Stimulated activated CD8-positive, alpha-beta memory T cell treated with anti-CD3 and anti-CD28 coated beads, Interleukin-12 subunit alpha, Interleukin-12 subunit beta, amount 100 ng/mL, for 24 hours (primary cell): ENCODE measurements at regions not wholly inside any gene's neighbourhood (a gene's known extent, or its start where the extent isn't known, plus 50 kb on each side); places are given as distances from the start of the nearest gene placed in this dataset.
"Not testable (repeated sequence)": the region's sequence is repeated elsewhere in the genome, so short reads cannot be mapped to it uniquely, and the experiment has no call there.

ENCODE experiments used
- DNase-seq: peaks from one replicate; pipeline ENCODE4 v3.0.0-alpha.2; 2020; ENCODE audit errors: extremely low read depth

GRCh38 chr9:2277644-2278043, 262.5 kb downstream of the SMARCA2 start:
- DNase-seq: not testable (repeated sequence)

- not testable (repeated sequence) for DNase-seq
Measured at GRCh38 chr9:2279138-2279537, 264.0 kb downstream of the SMARCA2 start.

GRCh38 chr9:2281031-2281802, 266.1 kb downstream of the SMARCA2 start:
- no peak for DNase-seq

DNA sequence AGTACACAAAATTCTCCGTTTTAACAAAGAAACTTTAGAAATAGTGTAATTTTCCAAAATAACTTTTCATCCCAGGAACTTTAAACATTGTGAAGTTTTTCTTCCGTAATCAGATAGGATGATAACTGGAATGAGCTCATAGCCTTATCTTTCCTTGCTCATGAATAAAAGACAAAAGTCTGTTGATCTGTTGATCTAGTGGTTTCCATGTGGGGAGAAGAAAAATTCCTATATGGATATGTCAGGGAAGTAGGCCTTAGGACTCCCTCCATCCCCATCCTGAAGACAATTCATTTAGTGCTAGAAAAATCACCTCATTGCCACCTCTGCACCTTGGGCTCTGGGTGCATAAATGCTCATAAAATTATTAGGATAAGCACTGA, 266.6 kb downstream of the SMARCA2 start:
- DNase-seq: no peak

DNA sequence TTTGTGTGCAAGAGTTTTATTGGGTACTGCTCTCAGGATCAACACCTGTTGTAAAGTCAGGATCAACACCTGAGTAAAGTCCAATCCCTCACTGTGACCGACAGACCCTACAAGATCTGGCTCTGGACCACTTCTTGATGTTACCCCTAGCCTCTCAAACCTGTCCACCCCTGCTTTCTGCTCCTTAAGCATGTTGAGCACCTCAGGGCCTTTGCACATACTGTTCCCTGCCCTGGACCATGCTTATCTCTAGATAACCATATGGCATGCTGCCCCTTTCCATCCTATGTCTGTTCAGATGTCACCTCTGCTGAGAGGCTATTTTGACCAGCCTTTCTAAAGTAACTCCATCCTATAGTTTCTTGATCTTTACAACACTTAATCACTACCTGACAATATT, 269.6 kb downstream of the SMARCA2 start:
- DNase-seq: no peak

DNA sequence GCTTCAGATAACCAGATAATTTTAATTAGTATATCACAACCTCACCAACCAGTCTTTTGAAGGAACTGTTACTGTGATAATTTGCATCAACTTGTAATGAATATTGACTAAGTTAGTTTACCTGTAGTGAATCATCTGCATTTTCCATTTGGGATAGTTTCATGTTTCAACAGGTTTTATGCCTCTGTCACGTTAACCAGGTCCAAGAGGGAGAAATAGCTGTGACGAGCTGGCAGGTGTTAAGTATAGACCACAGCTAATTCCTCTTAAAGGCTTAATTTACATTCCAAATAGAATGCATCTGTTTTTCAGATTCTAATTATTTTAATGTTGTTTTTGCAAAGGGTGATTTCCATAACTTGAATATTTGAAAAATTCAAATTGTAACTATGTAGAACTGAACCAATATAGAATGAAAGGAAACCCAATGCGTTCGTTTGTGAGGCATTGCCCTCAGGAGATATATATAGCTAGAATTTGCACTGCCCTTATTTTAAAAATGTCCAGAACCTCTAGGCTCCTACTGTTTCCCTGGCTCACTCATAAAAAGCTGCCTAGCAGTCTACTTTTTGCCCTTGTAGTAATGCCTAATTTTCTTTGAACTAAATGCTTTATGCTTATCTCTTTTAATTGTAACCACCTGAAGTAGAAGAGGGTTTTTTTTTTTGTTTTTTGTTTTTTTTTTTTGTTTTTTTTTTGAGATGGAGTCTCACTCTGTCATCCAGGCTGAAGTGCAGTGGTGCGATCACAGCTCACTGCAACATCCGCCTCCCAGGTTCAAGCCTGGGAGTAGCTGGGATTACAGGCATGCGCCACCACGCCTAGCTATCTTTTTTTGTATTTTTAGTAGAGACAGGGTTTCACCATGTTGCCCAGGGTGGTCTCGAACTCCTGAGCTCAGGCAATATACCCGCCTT, 270.5 kb downstream of the SMARCA2 start:
- DNase-seq: no peak

GRCh38 chr9:2286333-2286705, 271.2 kb downstream of the SMARCA2 start:
- no peak for DNase-seq

DNA sequence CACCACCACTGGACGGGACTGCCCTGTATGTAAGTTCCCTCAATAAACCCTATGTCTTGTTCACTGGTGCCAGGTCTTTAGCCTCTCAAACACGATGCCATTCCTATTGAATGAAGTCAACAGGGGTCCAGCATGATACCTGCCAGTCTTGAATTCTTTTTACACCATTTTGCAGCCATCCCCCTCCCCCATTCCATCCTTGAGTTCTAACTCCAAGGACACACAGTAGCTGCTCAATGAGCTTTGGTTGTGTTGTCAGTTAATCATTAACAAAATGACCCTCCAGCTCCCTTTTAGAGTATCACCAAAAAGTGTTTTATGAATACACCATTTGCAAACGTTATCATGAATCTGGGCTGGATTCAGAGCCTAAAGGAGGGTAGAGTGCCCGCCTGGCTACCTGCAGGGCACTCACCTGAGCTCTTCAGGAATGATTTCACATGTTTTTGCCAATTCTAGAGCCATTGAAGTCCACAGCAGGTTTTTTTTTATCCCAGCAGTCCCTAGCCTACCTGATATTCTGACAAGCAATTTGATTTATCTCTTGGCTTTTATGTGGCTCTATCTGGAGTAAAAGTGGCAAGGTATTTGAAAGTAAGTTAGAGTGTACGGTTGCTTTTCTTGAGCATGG, 271.8 kb downstream of the SMARCA2 start:
- DNase-seq: no peak

- DNase-seq: no peak
Measured at GRCh38 chr9:2288309-2288708, 273.2 kb downstream of the SMARCA2 start.

GRCh38 chr9:2289263-2289662, 274.1 kb downstream of the SMARCA2 start:
- DNase-seq: no peak

DNA sequence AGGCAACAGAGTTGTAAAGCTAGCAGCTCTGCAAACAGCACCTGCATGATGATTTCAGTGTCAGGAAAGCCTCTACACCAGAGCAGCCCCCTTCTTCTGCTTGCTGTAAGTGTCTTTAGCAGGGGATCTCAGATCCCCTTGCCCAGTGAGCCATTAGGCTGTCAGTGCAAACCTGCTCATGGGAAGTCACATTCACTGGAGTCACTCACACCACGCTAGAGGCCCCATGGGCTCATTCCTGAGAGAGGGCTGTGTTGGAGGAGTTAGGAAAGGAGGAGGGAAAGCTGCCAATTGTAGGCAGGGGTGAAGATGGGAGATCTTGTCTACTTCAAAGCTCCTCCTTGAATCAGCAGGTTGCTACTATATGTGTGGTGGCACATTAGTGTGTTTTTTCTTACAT, 275.2 kb downstream of the SMARCA2 start:
- no peak for DNase-seq

DNA sequence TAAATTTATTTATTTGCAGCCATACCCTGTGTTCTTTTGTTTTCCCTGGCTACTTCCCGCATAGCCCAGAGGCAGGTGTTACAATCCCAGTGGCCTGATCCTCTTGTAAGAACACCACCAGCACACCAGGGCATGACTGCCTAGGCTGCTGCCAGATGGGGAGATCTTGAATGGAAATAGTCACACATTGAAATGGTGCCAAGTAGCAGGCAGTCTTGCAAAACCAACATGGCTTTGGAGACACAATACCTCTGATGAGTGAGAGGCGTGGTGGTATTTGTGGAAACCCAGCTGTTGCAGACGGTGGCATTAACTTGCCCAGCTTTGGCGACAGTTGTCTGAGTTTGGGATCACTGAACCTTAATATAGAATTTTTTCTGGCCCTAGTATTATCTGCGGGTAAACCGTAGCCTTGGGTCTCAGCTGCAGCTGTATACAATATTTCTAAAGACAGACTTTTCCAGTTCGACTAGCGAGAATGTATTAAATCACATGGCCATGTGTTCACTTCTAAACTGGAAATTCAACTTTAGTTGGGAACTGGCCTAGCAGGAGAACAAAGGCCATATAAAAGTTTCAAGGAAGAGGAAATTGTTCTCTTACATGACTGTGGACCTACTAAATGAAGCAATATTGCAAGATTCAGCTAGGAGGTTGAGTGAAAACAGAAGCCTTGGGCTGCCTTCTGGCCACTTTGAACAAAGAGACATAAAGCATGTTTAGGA, 277.0 kb downstream of the SMARCA2 start:
- no peak for DNase-seq

GRCh38 chr9:2292733-2293132, 277.6 kb downstream of the SMARCA2 start:
- DNase-seq: no peak

DNA sequence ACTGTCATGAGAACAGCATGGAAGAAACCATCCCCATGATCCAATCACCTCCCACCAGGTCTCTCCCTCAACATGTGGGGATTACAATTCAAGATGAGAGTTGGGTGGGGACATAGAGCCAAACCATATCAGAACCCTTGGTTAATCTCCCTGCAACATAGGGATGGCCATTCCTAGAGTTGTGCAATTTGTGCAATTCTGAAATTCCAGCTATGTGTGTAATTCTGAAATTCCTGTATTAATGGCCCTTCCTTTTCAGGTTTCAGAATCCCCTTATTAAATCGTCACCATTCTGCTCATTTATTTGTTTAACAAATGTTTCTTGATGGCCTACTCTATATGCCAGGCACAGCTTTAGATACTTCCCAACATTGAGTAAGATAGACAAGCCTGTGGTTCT, 282.6 kb downstream of the SMARCA2 start:
- no peak for DNase-seq

DNA sequence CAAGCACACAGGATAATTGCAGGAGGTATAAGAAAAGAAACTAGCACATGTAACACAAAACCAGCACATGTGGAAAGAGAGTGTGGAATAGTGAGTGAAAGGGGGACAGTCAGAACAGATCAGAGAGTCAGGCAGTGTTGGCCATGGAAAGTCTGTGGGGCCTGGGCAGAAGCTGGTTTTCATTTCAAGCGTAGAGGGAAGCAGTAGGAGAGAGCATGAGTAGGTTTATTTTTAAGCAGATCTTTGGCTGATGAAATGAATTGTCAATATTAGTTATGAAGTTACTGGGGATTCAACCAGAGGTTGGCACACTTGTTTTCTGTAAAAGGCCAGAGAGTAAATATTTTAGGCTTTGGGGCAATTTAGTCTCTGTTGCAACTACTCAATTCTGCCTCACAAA, 283.1 kb downstream of the SMARCA2 start:
- no peak for DNase-seq

DNA sequence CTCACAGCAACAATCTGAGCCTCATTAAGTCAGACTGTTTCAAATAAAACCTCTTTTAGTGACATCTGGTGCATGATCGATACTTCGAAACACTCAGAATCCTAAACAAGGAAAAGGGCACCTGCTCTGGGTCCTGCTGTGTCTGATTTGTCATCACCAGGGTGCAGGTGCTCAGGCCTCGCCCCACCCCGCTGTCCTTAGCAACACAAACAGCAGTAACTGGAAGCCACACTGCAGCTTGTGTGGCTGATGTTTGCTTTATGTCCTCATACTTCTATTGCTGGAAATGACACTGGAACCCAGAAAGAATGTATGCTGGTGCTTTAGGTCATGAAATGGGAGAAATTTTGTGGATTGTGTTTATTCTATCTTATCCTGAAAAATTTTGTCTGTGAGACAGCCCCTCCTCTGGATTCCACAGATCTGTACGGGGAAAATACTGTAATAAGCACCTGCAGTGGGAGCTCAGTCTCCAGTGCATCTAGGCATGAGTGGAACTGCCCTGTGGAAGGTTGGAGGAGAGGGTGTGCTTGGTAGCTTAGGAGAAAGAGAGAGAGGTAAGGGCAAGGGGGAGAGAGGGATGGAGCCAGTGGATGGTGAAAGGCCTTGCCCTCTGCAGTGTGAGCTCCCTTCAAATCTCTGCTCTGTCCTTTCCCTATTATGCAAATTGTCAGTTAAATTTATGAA, 284.2 kb downstream of the SMARCA2 start:
- no peak for DNase-seq

DNA sequence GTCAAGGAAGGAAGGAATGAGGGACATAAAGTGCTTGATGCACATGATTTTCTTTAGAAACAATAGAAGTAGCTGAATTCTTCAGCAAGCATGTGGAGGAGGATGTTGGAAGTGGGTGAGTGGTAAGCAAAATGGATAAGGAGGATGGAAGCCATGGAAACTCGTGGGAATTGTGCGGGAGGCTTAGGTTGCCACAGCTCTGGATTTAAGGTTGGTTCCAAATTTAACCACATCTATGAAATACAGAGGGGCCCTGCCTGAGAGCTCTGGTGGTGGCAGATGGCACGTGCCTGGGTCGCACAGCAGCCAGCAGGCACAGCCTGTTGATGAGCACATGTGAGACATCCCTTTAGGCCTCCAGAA, 284.7 kb downstream of the SMARCA2 start:
- DNase-seq: no peak

- DNase-seq: no peak
Measured at GRCh38 chr9:2300325-2300724, 285.2 kb downstream of the SMARCA2 start.

DNA sequence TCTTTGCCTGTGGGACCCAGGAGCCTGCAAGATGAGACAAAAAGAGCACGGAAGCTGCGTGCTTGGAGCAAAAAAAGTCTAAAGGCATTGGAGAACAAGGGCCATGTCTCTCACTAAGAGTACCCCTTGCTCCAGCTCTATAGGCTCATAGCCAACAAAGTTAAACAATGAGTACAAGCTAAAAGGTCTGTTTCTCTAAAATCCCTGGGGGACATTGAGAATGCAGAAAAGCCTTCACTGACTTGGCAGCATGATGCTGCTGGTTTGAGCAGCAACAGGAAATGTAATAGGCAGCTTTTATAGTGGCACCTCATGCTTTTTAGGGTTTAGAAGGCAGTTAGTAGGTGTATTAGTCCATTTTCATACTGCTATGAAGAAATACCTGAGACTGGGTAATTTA, 287.5 kb downstream of the SMARCA2 start:
- DNase-seq: no peak

DNA sequence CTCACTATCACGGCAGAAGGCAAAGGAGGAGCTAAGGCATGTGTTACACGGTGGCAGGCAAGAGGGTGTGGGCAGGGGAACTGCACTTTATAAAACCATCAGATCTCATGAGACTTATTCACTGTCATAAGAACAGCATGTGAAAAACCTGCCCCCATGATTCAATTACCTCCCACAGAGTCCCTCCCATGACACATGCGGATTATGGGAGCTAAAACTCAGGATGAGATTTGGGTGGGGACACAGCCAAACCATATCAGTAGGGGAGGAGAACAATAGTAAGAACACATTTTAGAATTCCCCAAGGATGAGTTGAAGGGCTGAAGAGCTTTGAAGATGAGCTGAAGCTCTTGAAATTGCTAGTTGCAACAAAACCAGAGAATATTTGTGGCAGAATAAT, 287.9 kb downstream of the SMARCA2 start:
- no peak for DNase-seq

DNA sequence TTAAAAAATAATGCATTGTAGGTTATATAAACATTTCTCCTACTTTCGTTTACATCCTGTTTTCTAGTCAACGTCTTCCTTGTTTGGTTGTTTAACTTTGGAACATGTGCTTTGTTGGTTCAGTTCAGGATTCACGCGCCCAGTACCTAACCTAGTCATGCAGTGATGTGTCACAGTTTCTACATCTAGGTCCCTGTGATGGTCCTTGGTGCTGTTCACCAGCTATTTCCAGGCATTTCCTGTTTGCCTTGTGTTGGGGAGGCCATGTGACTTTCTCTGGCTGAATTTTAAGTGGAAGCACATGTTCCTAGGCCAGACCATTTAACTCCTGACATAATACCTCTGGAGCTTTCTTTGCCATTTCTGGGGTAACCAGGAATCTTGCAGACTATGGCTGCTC, 292.3 kb downstream of the SMARCA2 start:
- DNase-seq: no peak
